ENCODE measurements at regions not wholly inside any gene's neighbourhood (a gene's known extent, or its start where the extent isn't known, plus 50 kb on each side); places are given as distances from the start of the nearest gene placed in this dataset.
"Not testable (repeated sequence)": the region's sequence is repeated elsewhere in the genome, so short reads cannot be mapped to it uniquely, and the experiment has no call there.

GRCh38 chr4:72666910-72667309, 97.9 kb upstream of the ADAMTS3 start:
- DNase-seq, result no peak

- DNase-seq, result no peak
Observed at GRCh38 chr4:72665171-72665968, 96.3 kb upstream of the ADAMTS3 start.

GRCh38 chr4:72663828-72664227, 94.8 kb upstream of the ADAMTS3 start:
- no peak for DNase-seq

- no peak for DNase-seq
Observed at GRCh38 chr4:72661830-72662229, 92.8 kb upstream of the ADAMTS3 start.

GRCh38 chr4:72641611-72642010, 72.6 kb upstream of the ADAMTS3 start:
- DNase-seq, result no peak

- not testable (repeated sequence) for DNase-seq
Observed at GRCh38 chr4:72636866-72637265, 67.8 kb upstream of the ADAMTS3 start.

- not testable (repeated sequence) for DNase-seq
Observed at GRCh38 chr4:72635931-72636330, 66.9 kb upstream of the ADAMTS3 start.

- DNase-seq, result not testable (repeated sequence)
Observed at GRCh38 chr4:72632253-72632652, 63.2 kb upstream of the ADAMTS3 start.

- DNase-seq, result no peak
Observed at GRCh38 chr4:72631296-72631695, 62.3 kb upstream of the ADAMTS3 start.

- no peak for DNase-seq
Observed at GRCh38 chr4:72629540-72629939, 60.5 kb upstream of the ADAMTS3 start.

GRCh38 chr4:72627723-72628122, 58.7 kb upstream of the ADAMTS3 start:
- DNase-seq, result no peak
